HCT116 (cell line): ENCODE measurements at regions not wholly inside any gene's neighbourhood (a gene's known extent, or its start where the extent isn't known, plus 50 kb on each side); places are given as distances from the start of the nearest gene placed in this dataset.

Experiments used
- ATAC-seq: fragments of 200-7000 bp; cut with Tn5 transposase; 2 replicates; pipeline ENCODE4 v1.9.1; 2020; ENCODE audit warnings: mild to moderate bottlenecking, moderate library complexity
- BruUV-seq: library from RNA; stranded (reverse); fragments of 400-500 nt; replicated peaks from 2 replicates; lab custom pipeline; 2021; lab: Mats Ljungman, UMichigan
- CTCF ChIA-PET: fragments of 300-600 bp; sonication (Branson Sonifier 250); formaldehyde crosslinking; loops from one replicate; lab custom pipeline; 2021; ENCODE audit warnings: antibody characterized with exemption; lab: Charles Lee
- POLR2A ChIA-PET: fragments of 300-600, 350-600 bp; sonication (Branson Sonifier 250); formaldehyde crosslinking; loops from one replicate; lab custom pipeline; 2021; ENCODE audit warnings: antibody characterized with exemption; lab: Charles Lee
- RAD21 ChIA-PET, 2 experiments: fragments of 300-600 bp; sonication (Branson Sonifier 250); formaldehyde crosslinking; loops; one replicate each; lab custom pipeline; 2023; ENCODE audit warnings: low total read pairs in 2 of 2; ENCODE audit not compliant: uncharacterized antibody in 2 of 2, unreplicated experiment in 2 of 2, low non-redundant PET in 1 of 2; lab: Charles Lee
- DNase-seq: peaks from one replicate; pipeline ENCODE4 v3.0.0-alpha.2; 2010; ENCODE audit warnings: low read depth, low spot score
- H2AFZ ChIP-seq: fragments of 200-600 bp; shearing (Covaris generic), sonication (generic); 2 replicates; pipeline ENCODE4 v1.6.1; 2017; ENCODE audit warnings: low read depth, mixed run types, mixed read lengths, antibody characterized with exemption, low read length; ENCODE audit not compliant: poor library complexity, severe bottlenecking
- H3K27ac ChIP-seq: 2 replicates; pipeline ENCODE4 v1.5.1; 2012; ENCODE audit warnings: low read depth, low read length
- H3K27me3 ChIP-seq: fragments of 200-600 bp; sonication (generic); 2 replicates; pipeline ENCODE4 v1.6.1; 2016; ENCODE audit warnings: mixed run types, low read length, mixed read lengths; ENCODE audit not compliant: insufficient read depth
- H3K36me3 ChIP-seq, 2 experiments: fragments of 200-500 bp in 1 of 2; fragments of 200-600 bp in 1 of 2; sonication (Bioruptor generic) in 1 of 2; sonication (generic) in 1 of 2; 2 replicates each; pipeline versions ENCODE4 v1.5.1 to v1.6.1; 2014 to 2016; ENCODE audit warnings: low read length in 2 of 2, inconsistent platforms in 1 of 2, mixed read lengths in 1 of 2, mixed run types in 1 of 2; ENCODE audit not compliant: insufficient read depth in 2 of 2, control insufficient read depth in 1 of 2
- H3K4me1 ChIP-seq, 2 experiments: fragments of 200-600 bp in 1 of 2; sonication (generic) in 1 of 2; 2 replicates each; pipeline versions ENCODE4 v1.5.1 to v1.6.1; 2012 to 2017; ENCODE audit warnings: low read length in 2 of 2, inconsistent platforms in 1 of 2, mild to moderate bottlenecking in 1 of 2, mixed read lengths in 1 of 2, mixed run types in 1 of 2, moderate library complexity in 1 of 2; ENCODE audit not compliant: insufficient read depth in 2 of 2, control insufficient read depth in 1 of 2
- H3K4me2 ChIP-seq: fragments of 200-600 bp; sonication (generic); 2 replicates; pipeline ENCODE4 v1.6.1; 2017; ENCODE audit warnings: mixed run types, low read length, mixed read lengths
- H3K4me3 ChIP-seq, 2 experiments: fragments of 200-600 bp in 1 of 2; sonication (generic) in 1 of 2; replicated peaks in 1 of 2; 2 replicates each; pipeline ENCODE4 v1.5.1; 2011 to 2016; ENCODE audit warnings: low read length in 2 of 2, control low read depth in 1 of 2, low read depth in 1 of 2, mild to moderate bottlenecking in 1 of 2, mixed read lengths in 1 of 2, mixed run types in 1 of 2
- H3K79me2 ChIP-seq: fragments of 200-600 bp; sonication (generic); 2 replicates; pipeline ENCODE4 v1.6.1; 2017; ENCODE audit warnings: mild to moderate bottlenecking, mixed run types, low read length, moderate library complexity, mixed read lengths; ENCODE audit not compliant: insufficient read depth
- H3K9ac ChIP-seq: fragments of 200-600 bp; sonication (generic); 2 replicates; pipeline ENCODE4 v1.6.1; 2016; ENCODE audit warnings: low read length, mixed read lengths
- H3K9me2 ChIP-seq: fragments of 200-600 bp; sonication (generic), shearing (Covaris generic); 2 replicates; pipeline ENCODE4 v1.6.1; 2017; ENCODE audit warnings: mixed run types, mild to moderate bottlenecking, moderate library complexity; ENCODE audit not compliant: insufficient read depth
- H3K9me3 ChIP-seq, 2 experiments: fragments of 200-500 bp in 1 of 2; fragments of 200-600 bp in 1 of 2; sonication (Bioruptor generic) in 1 of 2; sonication (generic) in 1 of 2; 2 replicates each; pipeline ENCODE4 v1.6.1; 2014 to 2017; ENCODE audit warnings: low read length in 2 of 2, mixed read lengths in 2 of 2, inconsistent platforms in 1 of 2, low read depth in 1 of 2, mild to moderate bottlenecking in 1 of 2, mixed run types in 1 of 2, moderate library complexity in 1 of 2; ENCODE audit not compliant: control insufficient read depth in 1 of 2, insufficient read depth in 1 of 2
- H4K20me1 ChIP-seq: fragments of 200-600 bp; sonication (generic), shearing (Covaris generic); 2 replicates; pipeline ENCODE4 v1.6.1; 2017; ENCODE audit warnings: mixed run types, mild to moderate bottlenecking, moderate library complexity; ENCODE audit not compliant: insufficient read depth
- ATF3 ChIP-seq: IDR thresholded peaks from 2 replicates; pipeline ENCODE4 v1.6.1; 2012
- EGR1 ChIP-seq: IDR thresholded peaks from 2 replicates; pipeline ENCODE4 v1.6.1; 2012; ENCODE audit warnings: low read depth
- EZH2 ChIP-seq: fragments of 200-600 bp; sonication (generic); IDR thresholded peaks from 2 replicates; pipeline ENCODE4 v1.6.1; 2017; ENCODE audit warnings: antibody characterized with exemption, mixed run types
- RAD21 ChIP-seq: IDR thresholded peaks from 2 replicates; pipeline ENCODE4 v1.6.1; 2012; ENCODE audit warnings: low read depth, mild to moderate bottlenecking
- REST ChIP-seq: IDR thresholded peaks from 2 replicates; pipeline ENCODE4 v1.6.1; 2012; ENCODE audit warnings: low read depth
- SP1 ChIP-seq: IDR thresholded peaks from 2 replicates; pipeline ENCODE4 v1.6.1; 2012; ENCODE audit warnings: low read depth
- SRF ChIP-seq: IDR thresholded peaks from 2 replicates; pipeline ENCODE4 v1.6.1; 2012; ENCODE audit warnings: low read depth
- TCF7L2 ChIP-seq: IDR thresholded peaks from 2 replicates; pipeline ENCODE4 v1.7.0; 2011; ENCODE audit warnings: borderline replicate concordance, inconsistent platforms; ENCODE audit not compliant: insufficient read depth, insufficient read length; ENCODE audit errors: extremely low read depth
- ZFX ChIP-seq: fragments of 450-650 bp; IDR thresholded peaks from 2 replicates; pipeline ENCODE4 v1.6.1; 2017
- intact Hi-C: fragments of 100-400 bp; cut with micrococcal nuclease; formaldehyde crosslinking; loops from 2 replicates; pipeline ENCODE4 v1.10.0; 2022

DNA sequence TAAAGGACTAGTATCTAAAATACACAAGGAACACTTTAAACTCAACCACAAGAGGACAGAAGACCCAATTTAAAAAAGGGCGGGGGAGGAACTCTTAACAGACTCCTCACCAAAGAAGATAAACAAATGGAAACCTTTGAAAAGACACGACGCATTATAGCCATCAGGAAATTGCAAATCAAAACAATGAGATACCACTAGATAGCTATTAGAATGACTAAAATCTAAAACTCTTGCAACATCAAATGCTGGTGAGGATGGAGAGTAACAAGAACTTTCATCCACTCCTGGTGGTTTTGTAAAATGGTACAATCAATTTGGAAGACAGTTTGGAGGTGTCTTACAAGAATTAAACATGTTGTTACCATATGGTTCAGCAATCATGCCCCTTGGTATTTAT lies 708.2 kb downstream of the BRINP3 start:
- no peak overlapping the region for H2AFZ ChIP-seq
- H3K4me2 ChIP-seq: no peak overlapping the region
- TF ChIP-seq SRF (no peak), EZH2 (no peak), ZFX (no peak), SP1 (no peak), REST (no peak), ATF3 (no peak), RAD21 (no peak), TCF7L2 (no peak), EGR1 (no peak)
- TF ChIP-seq, all 23 proteins: peak for 0
- Histone ChIP-seq H3K4me1 (no peaks in the 10 kb centered on the region), H3K9me2 (no peaks in the 10 kb centered on the region), H3K9me3 (no peaks in the 10 kb centered on the region), H4K20me1 (no peaks in the 10 kb centered on the region), H3K36me3 (no peaks in the 10 kb centered on the region), H3K4me3 (no peak overlapping the region), H3K27me3 (no peaks in the 10 kb centered on the region), H3K79me2 (no peaks in the 10 kb centered on the region), H3K27ac (no peak overlapping the region), H3K9ac (no peak overlapping the region)
- ChIA-PET POLR2A (no interaction called here), CTCF (no interaction called here), RAD21 (no interaction called here)
- no TSS peak for BruUV-seq
- ATAC-seq: no peak
- no peak for DNase-seq
- intact Hi-C loops: no loop called here
